ENCODE measurements at regions not wholly inside any gene's neighbourhood (a gene's known extent, or its start where the extent isn't known, plus 50 kb on each side); places are given as distances from the start of the nearest gene placed in this dataset.

DNA sequence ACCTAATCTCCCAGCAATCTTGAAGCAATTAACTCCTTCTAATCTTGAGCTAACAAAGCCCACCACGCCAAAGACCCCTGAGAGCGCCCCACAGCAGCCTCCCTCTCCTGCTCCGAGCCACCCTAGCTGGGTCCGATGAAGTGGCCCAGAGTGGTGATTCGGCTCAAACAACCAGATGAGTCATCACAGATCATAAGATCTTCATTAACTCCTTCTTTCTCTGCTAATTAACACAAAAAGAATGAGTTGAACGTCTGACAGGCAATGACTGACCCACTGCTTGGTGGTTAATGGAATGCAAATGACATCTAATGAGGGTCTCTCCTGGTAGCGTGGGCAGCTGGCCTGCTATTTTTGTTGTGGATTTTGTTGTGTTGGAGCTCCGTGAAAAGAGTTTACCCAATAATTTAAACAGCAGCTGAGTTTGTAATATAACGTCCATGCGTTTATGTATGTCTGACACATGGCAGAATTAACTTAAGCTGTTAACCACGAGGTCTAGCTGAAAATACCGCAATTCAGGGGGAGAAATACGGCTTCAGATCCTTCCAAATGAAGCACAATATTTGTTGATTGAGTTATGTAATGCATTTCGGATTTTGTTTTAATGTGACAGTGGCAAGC lies 161.4 kb downstream of the RAB11FIP2 start:
- TF ChIP-seq CTCF (IDR thresholded peaks at IDR 0.05) (no peak), POLR2A (IDR thresholded peaks at IDR 0.05) (no peak)
- no peaks in the 10 kb centered on the region for H3K36me3 ChIP-seq (replicated peaks in 1 of 2; ENCODE audit: insufficient read depth in 1 of 2, low read depth in 2 of 2)
- DNase-seq = no peak
- no peak for ATAC-seq
- intact Hi-C loops (cut with DNase I) = no loop called here
- no peak overlapping the region for H3K27ac ChIP-seq
- H3K4me3 ChIP-seq = no peak overlapping the region
- H3K4me1 ChIP-seq = no peaks in the 10 kb centered on the region
- 60% methylated on average over 14 of the region's 14 CpGs for WGBS, 2 donors
- no peaks in the 10 kb centered on the region for H3K9me3 ChIP-seq
- H3K27me3 ChIP-seq = no peaks in the 10 kb centered on the region

DNA sequence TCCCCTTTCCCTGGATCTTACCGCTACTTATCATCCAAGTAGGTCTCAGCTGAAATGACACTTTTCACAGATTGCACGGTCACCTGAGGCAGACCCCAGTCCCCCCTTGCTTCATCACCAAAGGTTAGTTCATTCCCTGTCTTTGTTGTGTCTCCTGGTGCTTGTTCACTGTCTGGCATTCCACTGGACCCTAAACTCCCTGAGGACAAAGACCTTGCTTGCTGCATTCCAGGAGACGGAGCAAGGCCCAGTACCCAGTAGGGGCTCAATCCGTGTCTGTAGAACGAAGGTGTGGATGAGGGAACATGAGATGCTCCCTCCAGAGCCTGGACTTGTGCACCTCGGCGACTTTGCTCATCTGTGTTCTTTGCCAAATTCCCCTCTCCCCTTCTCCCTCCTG lies 160.0 kb downstream of the RAB11FIP2 start:
- H3K36me3 ChIP-seq (replicated peaks in 1 of 2; ENCODE audit: insufficient read depth in 1 of 2, low read depth in 2 of 2) = no peaks in the 10 kb centered on the region
- no peak overlapping the region for H3K4me3 ChIP-seq
- no peak for ATAC-seq
- H3K9me3 ChIP-seq = no peaks in the 10 kb centered on the region
- H3K27me3 ChIP-seq = no peaks in the 10 kb centered on the region
- intact Hi-C loops (cut with DNase I) = no loop called here
- H3K27ac ChIP-seq = no peak overlapping the region
- TF ChIP-seq CTCF (IDR thresholded peaks at IDR 0.05) (no peak), POLR2A (IDR thresholded peaks at IDR 0.05) (no peak)
- no peak for DNase-seq
- WGBS, 2 donors = 66 to 72% methylated on average over 7 of the region's 7 CpGs
- H3K4me1 ChIP-seq = no peaks in the 10 kb centered on the region

GRCh38 chr10:117889664-117890063 lies 157.1 kb downstream of the RAB11FIP2 start:
- ATAC-seq (no peak), DNase-seq (no peak)
- no peaks in the 10 kb centered on the region for H3K9me3 ChIP-seq
- H3K27ac ChIP-seq = no peak overlapping the region
- no peak overlapping the region for H3K4me3 ChIP-seq
- no peak for TF ChIP-seq CTCF (IDR thresholded peaks at IDR 0.05)
- no peak for TF ChIP-seq POLR2A (IDR thresholded peaks at IDR 0.05)
- H3K36me3 ChIP-seq (replicated peaks in 1 of 2; ENCODE audit: insufficient read depth in 1 of 2, low read depth in 2 of 2) = no peaks in the 10 kb centered on the region
- H3K27me3 ChIP-seq = no peaks in the 10 kb centered on the region
- H3K4me1 ChIP-seq = no peaks in the 10 kb centered on the region
- 55 to 60% methylated on average over 4 of the region's 4 CpGs for WGBS, 2 donors
- intact Hi-C loops (cut with DNase I) = no loop called here

DNA sequence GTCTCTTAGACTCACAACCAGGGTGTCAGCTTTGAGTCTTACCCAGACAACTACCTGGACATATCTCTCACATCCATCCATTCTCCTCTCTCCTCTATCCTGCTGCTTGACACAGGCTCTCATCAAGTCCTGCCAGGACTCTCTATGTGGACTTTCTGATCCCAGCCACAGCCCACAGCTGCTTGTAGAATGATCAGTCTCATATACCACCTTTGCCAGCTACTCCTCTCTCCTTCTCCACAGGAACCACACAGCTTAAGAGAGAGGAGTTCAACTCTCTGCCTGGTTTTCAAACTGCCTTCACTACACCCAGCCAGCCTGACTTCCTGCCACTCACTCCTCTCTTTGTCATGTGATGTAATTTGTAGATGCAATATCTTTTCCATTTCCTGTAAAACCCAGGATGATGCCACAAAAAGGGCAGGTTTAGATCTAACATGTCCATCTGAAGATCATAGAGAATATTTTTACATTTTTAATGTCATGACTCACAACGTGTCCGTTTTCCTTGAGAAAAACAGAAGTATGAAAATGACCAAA lies 154.0 kb downstream of the RAB11FIP2 start:
- intact Hi-C loops (cut with DNase I) = no loop called here
- ATAC-seq (no peak), DNase-seq (no peak)
- Histone ChIP-seq H3K4me3 (no peak overlapping the region), H3K4me1 (no peaks in the 10 kb centered on the region), H3K27ac (no peak overlapping the region), H3K9me3 (no peaks in the 10 kb centered on the region), H3K36me3 (replicated peaks in 1 of 2; ENCODE audit: insufficient read depth in 1 of 2, low read depth in 2 of 2) (no peaks in the 10 kb centered on the region), H3K27me3 (no peaks in the 10 kb centered on the region)
- WGBS, 2 donors = 43 to 57% methylated on average over 2 of the region's 2 CpGs
- no peak for TF ChIP-seq POLR2A (IDR thresholded peaks at IDR 0.05)
- TF ChIP-seq CTCF (IDR thresholded peaks at IDR 0.05) = no peak

DNA sequence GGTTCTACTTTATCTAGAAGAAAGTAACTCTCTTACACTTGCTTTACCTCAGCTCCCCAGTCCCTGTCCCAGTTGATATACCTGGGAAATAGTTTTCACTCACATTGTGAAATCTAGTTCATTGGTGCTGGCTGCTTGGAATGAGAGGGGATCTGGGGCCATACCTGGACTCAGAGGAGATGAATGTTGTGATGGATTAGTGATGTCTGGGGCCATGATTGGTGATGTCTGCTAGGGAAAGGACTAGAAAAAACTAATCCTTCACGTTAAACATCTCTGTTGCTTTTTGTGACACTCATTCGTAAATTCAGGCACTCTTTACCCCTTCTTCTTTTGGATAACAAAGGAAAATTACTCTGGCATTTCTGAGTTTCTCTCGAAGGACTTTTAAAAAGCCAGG lies 152.4 kb downstream of the RAB11FIP2 start:
- Histone ChIP-seq H3K4me1 (no peaks in the 10 kb centered on the region), H3K4me3 (no peak overlapping the region), H3K36me3 (replicated peaks in 1 of 2; ENCODE audit: insufficient read depth in 1 of 2, low read depth in 2 of 2) (no peaks in the 10 kb centered on the region), H3K27ac (no peak overlapping the region), H3K9me3 (no peaks in the 10 kb centered on the region), H3K27me3 (no peaks in the 10 kb centered on the region)
- 35 to 37% methylated on average over 3 of the region's 3 CpGs for WGBS, 2 donors
- TF ChIP-seq CTCF (IDR thresholded peaks at IDR 0.05) (no peak), POLR2A (IDR thresholded peaks at IDR 0.05) (no peak)
- DNase-seq (no peak), ATAC-seq (no peak)
- intact Hi-C loops (cut with DNase I) = no loop called here
